H9 (cell line): ENCODE measurements at regions not wholly inside any gene's neighbourhood (a gene's known extent, or its start where the extent isn't known, plus 50 kb on each side); places are given as distances from the start of the nearest gene placed in this dataset.

Experiments
- DNase-seq: peaks from one replicate; pipeline ENCODE4 v3.0.0-alpha.2; 2017
- H2AFZ ChIP-seq: one replicate; pipeline ENCODE4 v1.6.1; 2013; ENCODE audit warnings: mild to moderate bottlenecking, low read length, control low read depth, moderate library complexity
- H2AK5ac ChIP-seq: 2 replicates; pipeline ENCODE4 v1.6.1; 2013; ENCODE audit warnings: low read length, control low read depth, mixed read lengths; ENCODE audit not compliant: insufficient read length
- H2BK120ac ChIP-seq: one replicate; pipeline ENCODE4 v1.6.1; 2013; ENCODE audit warnings: low read depth, mild to moderate bottlenecking, low read length, control low read depth, inconsistent platforms; ENCODE audit not compliant: poor library complexity, severe bottlenecking
- H2BK12ac ChIP-seq: 2 replicates; pipeline ENCODE4 v1.6.1; 2013; ENCODE audit warnings: low read length, control low read depth, mixed read lengths, low read depth; ENCODE audit not compliant: insufficient read length
- H2BK15ac ChIP-seq: 2 replicates; pipeline ENCODE4 v1.6.1; 2013; ENCODE audit warnings: low read depth, low read length, control low read depth
- H2BK20ac ChIP-seq: one replicate; pipeline ENCODE4 v1.6.1; 2013; ENCODE audit warnings: low read depth, mild to moderate bottlenecking, low read length, control low read depth, inconsistent platforms; ENCODE audit not compliant: poor library complexity, severe bottlenecking
- H2BK5ac ChIP-seq: 2 replicates; pipeline ENCODE4 v1.6.1; 2013; ENCODE audit warnings: low read length, control low read depth, mixed read lengths; ENCODE audit not compliant: insufficient read length
- H3K14ac ChIP-seq: 2 replicates; pipeline ENCODE4 v1.6.1; 2013; ENCODE audit warnings: low read length, control low read depth; ENCODE audit not compliant: insufficient read depth
- H3K18ac ChIP-seq: 2 replicates; pipeline ENCODE4 v1.6.1; 2013; ENCODE audit warnings: low read depth, mild to moderate bottlenecking, mixed read lengths, low read length, control low read depth; ENCODE audit not compliant: insufficient read length
- H3K23ac ChIP-seq: 2 replicates; pipeline ENCODE4 v1.6.1; 2013; ENCODE audit warnings: low read length, control low read depth, mixed read lengths, low read depth; ENCODE audit not compliant: insufficient read length
- H3K23me2 ChIP-seq: 2 replicates; pipeline ENCODE4 v1.6.1; 2013; ENCODE audit warnings: low read depth, mild to moderate bottlenecking, mixed read lengths, low read length, control low read depth; ENCODE audit not compliant: insufficient read length, poor library complexity, severe bottlenecking
- H3K27ac ChIP-seq: 2 replicates; pipeline ENCODE4 v1.5.1; 2013; ENCODE audit warnings: low read length, control low read depth, mixed read lengths, low read depth; ENCODE audit not compliant: insufficient read length
- H3K27me3 ChIP-seq: 2 replicates; pipeline ENCODE4 v1.6.1; 2013; ENCODE audit warnings: low read length, control low read depth, inconsistent platforms; ENCODE audit not compliant: insufficient read depth
- H3K4ac ChIP-seq: 2 replicates; pipeline ENCODE4 v1.6.1; 2013; ENCODE audit warnings: low read depth, mild to moderate bottlenecking, control low read depth, inconsistent platforms, low read length, moderate library complexity
- H3K4me1 ChIP-seq: 2 replicates; pipeline ENCODE4 v1.6.1; 2013; ENCODE audit warnings: low read length, control low read depth, inconsistent platforms; ENCODE audit not compliant: insufficient read depth
- H3K4me2 ChIP-seq: 2 replicates; pipeline ENCODE4 v1.6.1; 2013; ENCODE audit warnings: low read length, control low read depth, mixed read lengths; ENCODE audit not compliant: insufficient read length, insufficient read depth
- H3K56ac ChIP-seq: 2 replicates; pipeline ENCODE4 v1.6.1; 2013; ENCODE audit warnings: low read depth, mild to moderate bottlenecking, mixed read lengths, low read length, control low read depth; ENCODE audit not compliant: insufficient read length
- H3K79me1 ChIP-seq: 2 replicates; pipeline ENCODE4 v1.6.1; 2013; ENCODE audit warnings: low read depth, mild to moderate bottlenecking, moderate library complexity, low read length, control low read depth, inconsistent platforms; ENCODE audit not compliant: insufficient read depth, poor library complexity, severe bottlenecking
- H3K79me2 ChIP-seq: 2 replicates; pipeline ENCODE4 v1.6.1; 2013; ENCODE audit warnings: low read length, control low read depth, inconsistent platforms; ENCODE audit not compliant: insufficient read depth
- H3K9ac ChIP-seq: 2 replicates; pipeline ENCODE4 v1.6.1; 2013; ENCODE audit warnings: low read length, control low read depth, mixed read lengths; ENCODE audit not compliant: insufficient read length; ENCODE audit errors: extremely low read depth
- H3K9me3 ChIP-seq: one replicate; pipeline ENCODE4 v1.6.1; 2013; ENCODE audit warnings: low read depth, low read length, inconsistent platforms; ENCODE audit not compliant: control insufficient read depth
- H3T11ph ChIP-seq: one replicate; pipeline ENCODE4 v1.6.1; 2013; ENCODE audit warnings: mild to moderate bottlenecking, low read length, control low read depth, inconsistent platforms
- H4K20me1 ChIP-seq: one replicate; pipeline ENCODE4 v1.6.1; 2013; ENCODE audit not compliant: control insufficient read depth, insufficient read length, insufficient read depth
- H4K5ac ChIP-seq: 2 replicates; pipeline ENCODE4 v1.6.1; 2013; ENCODE audit warnings: low read depth, mild to moderate bottlenecking, mixed read lengths, low read length, control low read depth; ENCODE audit not compliant: insufficient read length
- H4K8ac ChIP-seq: replicated peaks from 2 replicates; pipeline ENCODE4 v1.6.1; 2013; ENCODE audit warnings: low read length, control low read depth, mixed read lengths, low read depth; ENCODE audit not compliant: insufficient read length
- H4K91ac ChIP-seq: 2 replicates; pipeline ENCODE4 v1.6.1; 2013; ENCODE audit warnings: low read depth, mild to moderate bottlenecking, moderate library complexity, mixed read lengths, low read length, control low read depth; ENCODE audit not compliant: insufficient read length
- H3K27ac Mint-ChIP-seq, 3 experiments: 2 replicates in 2 of 3; 3 replicates in 1 of 3; pipeline ENCODE4 v1.8.0; 2020 to 2021; ENCODE audit warnings: mixed read lengths in 3 of 3, mild to moderate bottlenecking in 1 of 3, moderate library complexity in 1 of 3
- H3K27me3 Mint-ChIP-seq: 2 replicates; pipeline ENCODE4 v1.8.0; 2021; ENCODE audit warnings: low read depth, mild to moderate bottlenecking, moderate library complexity, mixed read lengths
- H3K36me3 Mint-ChIP-seq, 3 experiments: 2 replicates in 2 of 3; 3 replicates in 1 of 3; pipeline ENCODE4 v1.8.0; 2020 to 2021; ENCODE audit warnings: low read depth in 3 of 3, mixed read lengths in 3 of 3; ENCODE audit not compliant: insufficient read depth in 1 of 3
- H3K4me1 Mint-ChIP-seq, 2 experiments: 2 replicates each; pipeline ENCODE4 v1.8.0; 2020; ENCODE audit warnings: mixed read lengths in 2 of 2
- H3K4me3 Mint-ChIP-seq, 2 experiments: 2 replicates in 1 of 2; 3 replicates in 1 of 2; pipeline ENCODE4 v1.8.0; 2020 to 2021; ENCODE audit warnings: mild to moderate bottlenecking in 2 of 2, mixed read lengths in 2 of 2, moderate library complexity in 1 of 2
- H3K9me3 Mint-ChIP-seq, 2 experiments: 2 replicates in 1 of 2; 3 replicates in 1 of 2; pipeline ENCODE4 v1.8.0; 2020; ENCODE audit warnings: mild to moderate bottlenecking in 2 of 2, mixed read lengths in 2 of 2, moderate library complexity in 1 of 2
- WGBS: extraction: QIAGEN DNeasy Blood & Tissue Kit; methylation state at CpG from one replicate; pipeline ENCODE4 v1.1.7; 2013; ENCODE audit warnings: missing lambda C conversion rate, low lambda C conversion rate, mixed read lengths; ENCODE audit not compliant: insufficient read length; ENCODE audit errors: extremely low coverage; 5-methylcytosine and 5-hydroxymethylcytosine counted together
- TF ChIP-seq, protein P1 (sequence below): fragments of 200-600 bp; sonication (generic); conservative IDR thresholded peaks from 3 replicates; pipeline ENCODE4 v1.8.0; 2021; ENCODE audit warnings: antibody characterized with exemption, mild to moderate bottlenecking

DNA sequence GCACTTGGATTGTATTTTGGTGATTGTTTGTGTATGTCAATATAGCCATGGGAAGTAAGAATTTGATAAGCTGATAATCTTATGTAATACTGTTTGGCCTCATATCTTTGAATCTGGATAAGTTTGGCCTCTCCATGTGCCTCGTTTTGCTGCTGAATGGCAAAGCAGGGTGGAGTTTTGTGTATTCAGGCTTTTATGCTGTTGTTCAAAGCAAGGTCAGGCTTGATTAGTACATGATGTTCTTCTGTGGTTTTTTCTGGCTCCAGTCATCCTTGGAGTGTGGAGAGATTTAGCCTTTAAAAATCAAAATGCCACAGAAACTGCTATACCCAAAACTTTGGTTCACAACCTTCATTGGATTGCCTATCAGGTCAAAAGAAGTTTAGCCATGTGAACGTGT, 728.9 kb upstream of the GJE1 start:
- H3K18ac ChIP-seq: no peak overlapping the region
- H3T11ph ChIP-seq: no peak overlapping the region
- no peak overlapping the region for H2AFZ ChIP-seq
- Mint-ChIP-seq H3K27ac (no peak overlapping the region), H3K27me3 (no peaks in the 10 kb centered on the region), H3K4me3 (no peak overlapping the region), H3K9me3 (peaks cover 19 to 24% of the 10 kb centered on the region in 2 experiments), H3K4me1 (no peaks in the 10 kb centered on the region; a peak in 1 of 4 replicates), H3K36me3 (peaks cover 12 to 23% (median 21%) of the 10 kb centered on the region in 3 experiments)
- no peak overlapping the region for H2BK20ac ChIP-seq
- no peak for DNase-seq
- no peaks in the 10 kb centered on the region for H3K4me1 ChIP-seq
- H3K56ac ChIP-seq: no peak overlapping the region
- H3K79me2 ChIP-seq: no peaks in the 10 kb centered on the region
- H2BK120ac ChIP-seq: no peak overlapping the region
- H4K8ac ChIP-seq: no peak overlapping the region
- H4K20me1 ChIP-seq: no peaks in the 10 kb centered on the region
- no peaks in the 10 kb centered on the region for H3K27me3 ChIP-seq
- no peak overlapping the region for H2BK15ac ChIP-seq
- TF ChIP-seq, protein P1, sequence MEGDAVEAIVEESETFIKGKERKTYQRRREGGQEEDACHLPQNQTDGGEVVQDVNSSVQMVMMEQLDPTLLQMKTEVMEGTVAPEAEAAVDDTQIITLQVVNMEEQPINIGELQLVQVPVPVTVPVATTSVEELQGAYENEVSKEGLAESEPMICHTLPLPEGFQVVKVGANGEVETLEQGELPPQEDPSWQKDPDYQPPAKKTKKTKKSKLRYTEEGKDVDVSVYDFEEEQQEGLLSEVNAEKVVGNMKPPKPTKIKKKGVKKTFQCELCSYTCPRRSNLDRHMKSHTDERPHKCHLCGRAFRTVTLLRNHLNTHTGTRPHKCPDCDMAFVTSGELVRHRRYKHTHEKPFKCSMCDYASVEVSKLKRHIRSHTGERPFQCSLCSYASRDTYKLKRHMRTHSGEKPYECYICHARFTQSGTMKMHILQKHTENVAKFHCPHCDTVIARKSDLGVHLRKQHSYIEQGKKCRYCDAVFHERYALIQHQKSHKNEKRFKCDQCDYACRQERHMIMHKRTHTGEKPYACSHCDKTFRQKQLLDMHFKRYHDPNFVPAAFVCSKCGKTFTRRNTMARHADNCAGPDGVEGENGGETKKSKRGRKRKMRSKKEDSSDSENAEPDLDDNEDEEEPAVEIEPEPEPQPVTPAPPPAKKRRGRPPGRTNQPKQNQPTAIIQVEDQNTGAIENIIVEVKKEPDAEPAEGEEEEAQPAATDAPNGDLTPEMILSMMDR: no peak
- no peak overlapping the region for H2BK5ac ChIP-seq
- H3K4me2 ChIP-seq: no peak overlapping the region
- no peak overlapping the region for H3K23ac ChIP-seq
- no peaks in the 10 kb centered on the region for H3K23me2 ChIP-seq
- no peak overlapping the region for H2BK12ac ChIP-seq
- no CpG with 5 or more reads among the region's 2 CpGs for WGBS
- no peaks in the 10 kb centered on the region for H3K79me1 ChIP-seq
- H2AK5ac ChIP-seq: no peak overlapping the region
- H3K14ac ChIP-seq: no peak overlapping the region
- no peak overlapping the region for H3K4ac ChIP-seq
- no peak overlapping the region for H3K9ac ChIP-seq
- no peak overlapping the region for H4K5ac ChIP-seq
- H3K9me3 ChIP-seq: peaks cover 8% of the 10 kb centered on the region
- H4K91ac ChIP-seq: no peak overlapping the region
- H3K27ac ChIP-seq: no peak overlapping the region
